GM21526 (cell line): ENCODE measurements at regions not wholly inside any gene's neighbourhood (a gene's known extent, or its start where the extent isn't known, plus 50 kb on each side); places are given as distances from the start of the nearest gene placed in this dataset.

Experiments used
- ATAC-seq: cut with Tn5 transposase; IDR thresholded peaks from one replicate; pipeline ENCODE4 v1.9.1; 2021; ENCODE audit warnings: moderate library complexity; ENCODE audit not compliant: unreplicated experiment, low FRiP score

DNA sequence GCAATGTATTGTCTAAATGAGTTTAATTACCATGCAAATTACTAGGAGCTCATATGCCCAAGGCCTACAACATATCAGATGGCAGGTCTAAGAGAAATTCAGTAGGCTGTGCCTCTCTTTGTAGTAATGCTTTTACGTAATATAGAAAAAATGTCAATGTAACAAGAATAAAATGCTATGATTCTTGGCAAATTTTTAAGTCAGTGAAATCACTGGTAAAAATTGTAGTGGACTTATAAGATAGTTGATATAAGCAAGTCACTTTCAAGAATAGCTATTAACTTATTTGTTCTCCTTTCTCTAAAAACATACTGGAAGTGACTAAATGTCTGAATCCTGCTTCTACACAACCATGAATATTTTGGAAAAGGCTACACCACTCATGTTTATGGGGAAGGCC is 707.8 kb downstream of the TUSC7 start:
- ATAC-seq = no peak

DNA sequence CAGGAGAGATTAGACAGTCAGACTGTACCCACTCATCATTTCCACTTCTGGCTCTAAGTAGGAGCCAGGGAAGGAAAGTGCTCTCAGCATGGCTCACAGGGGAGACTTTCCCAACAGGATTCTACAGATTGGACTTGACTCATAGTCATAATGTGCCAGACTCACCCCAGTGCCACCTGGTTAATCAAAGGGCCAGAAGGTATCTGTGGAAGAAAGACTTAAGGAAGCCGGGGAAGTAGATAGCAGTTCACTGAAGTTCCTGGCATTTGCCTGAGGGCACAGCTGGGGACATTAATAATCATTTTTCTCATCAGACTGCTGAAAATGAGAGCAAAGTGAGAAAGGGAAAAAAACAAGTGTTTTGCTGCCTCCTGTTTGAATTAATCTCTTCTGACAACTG is 717.5 kb downstream of the TUSC7 start:
- no peak for ATAC-seq

- no peak for ATAC-seq
These were observed 723.8 kb downstream of the TUSC7 start for GRCh38 chr3:117433427-117433826.

DNA sequence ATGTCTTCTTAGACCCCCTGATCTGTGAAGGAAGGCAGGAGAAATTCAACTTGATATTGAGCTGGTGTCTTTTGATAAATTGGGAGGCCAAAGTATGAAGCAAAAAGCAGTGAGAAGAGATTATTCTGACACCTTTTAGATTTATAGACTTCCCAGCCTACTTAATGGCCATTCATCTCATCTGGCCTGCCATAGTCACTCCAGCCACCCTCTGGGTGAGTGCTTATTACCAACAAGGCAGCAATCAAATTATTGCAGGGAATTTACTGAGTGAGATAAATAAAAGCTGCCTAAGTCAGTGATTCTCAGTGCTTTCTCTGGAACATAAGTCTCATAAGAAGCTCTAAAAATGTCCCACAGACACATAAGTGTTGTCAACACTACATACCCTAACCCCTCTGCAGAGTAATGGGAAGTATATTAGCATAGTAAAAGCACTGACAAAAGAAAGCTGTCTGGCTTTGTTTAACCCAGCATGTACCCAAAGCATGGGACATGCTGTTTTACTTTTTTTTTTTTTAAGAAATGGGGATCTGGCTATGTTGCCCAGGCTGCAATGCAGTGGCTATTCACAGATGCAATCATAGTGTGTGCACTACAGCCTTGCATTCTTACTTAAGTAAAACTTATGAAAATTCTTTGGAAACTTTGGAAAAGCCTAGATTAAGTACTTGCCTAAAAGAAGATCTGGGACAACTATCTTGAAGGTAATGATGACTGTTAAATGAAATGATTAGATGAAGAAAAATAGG is 725.3 kb downstream of the TUSC7 start:
- ATAC-seq = no peak

- ATAC-seq = no peak
These were observed 725.9 kb downstream of the TUSC7 start for GRCh38 chr3:117435506-117435905.

- ATAC-seq = no peak
These were observed 730.2 kb downstream of the TUSC7 start for GRCh38 chr3:117439812-117440211.

- no peak for ATAC-seq
These were observed 732.3 kb downstream of the TUSC7 start for GRCh38 chr3:117441851-117442250.

DNA sequence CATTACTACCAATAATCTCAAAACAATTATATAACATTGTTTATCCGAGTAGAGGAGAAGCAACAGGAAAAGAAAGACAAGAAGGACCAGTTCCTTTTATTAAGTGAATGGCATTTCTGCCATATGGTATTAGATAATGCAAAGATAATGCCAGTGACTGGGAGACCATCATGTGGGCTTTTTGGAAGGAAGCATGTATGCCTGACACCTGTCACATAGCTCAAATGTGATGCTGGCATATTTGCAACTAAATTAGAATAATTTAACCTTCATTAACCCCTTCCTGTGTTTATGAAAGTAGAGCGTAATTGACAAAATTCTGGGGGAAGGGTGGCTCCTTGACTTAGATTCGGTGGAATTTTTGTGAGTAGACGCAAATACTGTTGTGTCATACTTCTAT is 733.0 kb downstream of the TUSC7 start:
- ATAC-seq = no peak

DNA sequence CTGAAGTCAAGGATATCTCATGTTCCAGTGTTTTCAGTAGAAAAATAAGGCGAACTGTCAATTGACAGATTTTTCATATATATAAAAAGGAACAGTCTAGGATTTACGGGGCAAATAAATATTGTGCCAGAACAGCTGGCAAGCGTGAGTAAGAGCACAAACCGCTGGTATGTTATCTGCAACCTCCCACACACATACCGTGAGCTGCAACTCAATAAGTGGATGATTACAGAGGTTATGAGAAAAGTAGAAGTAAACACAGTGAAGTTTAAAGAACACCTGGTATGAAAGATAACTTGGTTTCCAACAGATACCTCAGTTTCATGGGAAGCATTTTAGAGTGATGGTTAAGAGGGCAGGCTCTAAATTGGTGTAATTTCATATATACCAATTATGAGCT is 733.4 kb downstream of the TUSC7 start:
- no peak for ATAC-seq

DNA sequence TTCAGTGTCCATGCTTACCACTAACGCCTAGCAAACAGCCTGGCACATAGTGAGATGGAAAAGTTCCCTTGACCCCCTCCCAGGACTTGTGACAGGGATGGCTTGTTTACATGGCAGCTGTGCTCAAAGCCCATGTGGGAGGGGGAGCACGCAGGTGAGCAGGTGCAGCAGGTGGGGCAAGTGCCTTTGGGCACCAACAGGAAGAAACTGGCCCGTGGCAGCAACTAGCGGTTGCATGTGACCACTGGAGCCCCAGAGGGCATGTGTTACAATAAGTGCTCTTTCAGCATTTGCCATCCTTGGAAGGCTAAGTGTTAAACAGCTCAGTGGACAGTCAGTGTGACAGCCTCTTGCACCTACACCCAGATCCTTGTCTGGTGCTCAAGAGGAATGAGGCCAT is 734.6 kb downstream of the TUSC7 start:
- no peak for ATAC-seq

DNA sequence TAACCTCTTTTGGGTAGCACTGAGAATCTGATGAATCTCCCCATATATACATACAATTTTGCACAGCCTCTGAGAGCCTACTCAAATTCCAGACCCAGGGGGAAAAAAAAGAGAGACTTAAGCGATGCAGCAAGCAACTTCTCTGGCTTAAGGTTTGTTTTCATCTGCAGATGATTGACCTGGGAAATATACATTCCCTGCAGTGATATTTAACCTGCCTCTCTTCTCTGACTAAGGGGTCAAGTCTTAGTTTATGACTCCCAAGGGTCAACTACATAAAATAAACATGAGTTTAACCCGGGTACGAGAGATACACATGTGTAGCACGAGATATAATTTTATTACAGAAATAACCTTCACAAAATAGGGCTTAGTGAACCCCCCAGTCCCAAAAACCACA is 737.8 kb downstream of the TUSC7 start:
- no peak for ATAC-seq

GRCh38 chr3:117450026-117450425 is 740.4 kb downstream of the TUSC7 start:
- no peak for ATAC-seq

DNA sequence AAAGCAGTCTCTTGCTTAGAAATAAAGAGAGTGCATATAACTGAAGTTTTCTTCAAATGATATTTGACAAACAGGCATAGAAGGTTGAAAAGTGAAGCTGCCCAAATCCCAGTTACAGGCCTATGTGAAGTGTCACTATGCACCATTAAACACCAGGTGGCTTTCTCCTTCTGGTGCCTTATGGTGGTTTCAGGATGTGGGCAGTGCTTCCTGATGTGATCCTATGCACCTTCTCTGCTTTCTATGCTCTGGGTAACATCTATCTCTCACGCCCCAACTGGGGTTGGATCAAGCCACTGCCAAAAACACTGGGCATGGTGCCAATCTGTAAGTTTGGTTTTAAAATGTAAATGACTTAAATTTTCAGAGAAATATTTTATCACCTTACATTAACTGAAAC is 744.7 kb downstream of the TUSC7 start:
- no peak for ATAC-seq

- no peak for ATAC-seq
These were observed 745.3 kb downstream of the TUSC7 start for GRCh38 chr3:117454908-117455307.

GRCh38 chr3:117455782-117456181 is 746.2 kb downstream of the TUSC7 start:
- ATAC-seq = no peak

GRCh38 chr3:117463276-117464115 is 753.9 kb downstream of the TUSC7 start:
- ATAC-seq = no peak

DNA sequence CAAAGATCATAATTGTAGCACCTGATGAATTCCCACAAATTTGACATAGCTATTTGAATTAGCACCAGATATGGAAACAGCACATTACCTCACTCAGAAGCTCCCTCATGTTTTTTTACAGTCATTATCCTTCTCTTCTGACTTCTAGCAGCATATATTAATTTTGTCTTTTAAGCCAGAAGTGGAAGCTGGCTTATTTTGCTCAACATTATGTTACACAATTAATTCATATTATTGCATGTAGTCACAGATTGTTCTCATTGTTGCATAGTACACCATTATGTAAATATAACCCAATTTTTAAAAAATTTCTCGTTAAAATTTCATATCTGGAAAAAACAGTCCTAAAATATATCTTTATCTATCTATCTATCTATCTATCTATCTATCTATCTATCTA is 762.3 kb downstream of the TUSC7 start:
- no peak for ATAC-seq

GRCh38 chr3:117473981-117474538 is 764.5 kb downstream of the TUSC7 start:
- no peak for ATAC-seq

- ATAC-seq = no peak
These were observed 767.0 kb downstream of the TUSC7 start for GRCh38 chr3:117476572-117476971.

DNA sequence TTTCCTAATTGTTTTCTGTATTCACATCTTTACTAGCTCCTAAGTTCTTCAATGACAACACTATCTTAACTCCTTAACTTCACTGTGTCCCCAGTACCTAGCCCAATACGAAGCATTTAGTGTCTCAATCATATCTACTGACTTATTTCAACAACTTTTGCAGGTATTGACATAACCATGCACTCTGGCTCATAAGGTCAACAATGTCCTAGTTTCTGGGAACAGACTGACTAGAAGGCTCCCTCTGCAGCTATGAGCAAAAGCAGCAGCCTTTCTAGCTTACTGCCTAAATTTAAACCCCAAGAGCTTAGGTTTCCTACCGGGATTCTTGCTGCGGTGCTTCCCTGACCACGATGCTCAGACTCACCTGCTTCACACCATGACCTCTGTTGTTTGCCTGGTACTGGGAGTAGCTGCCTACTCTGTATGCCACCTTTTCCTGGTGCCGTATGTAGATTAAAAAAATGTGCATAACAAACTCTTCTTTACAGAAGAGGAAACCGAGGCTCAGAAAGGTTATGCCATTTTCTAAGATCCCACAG is 767.7 kb downstream of the TUSC7 start:
- ATAC-seq = no peak

GRCh38 chr3:117479095-117479494 is 769.5 kb downstream of the TUSC7 start:
- peak; percentile 93 for ATAC-seq
